Astrocyte of the spinal cord (primary cell): ENCODE measurements at regions not wholly inside any gene's neighbourhood (a gene's known extent, or its start where the extent isn't known, plus 50 kb on each side); places are given as distances from the start of the nearest gene placed in this dataset.
"Not testable (repeated sequence)": the region's sequence is repeated elsewhere in the genome, so short reads cannot be mapped to it uniquely, and the experiment has no call there.

Source experiments
- DNase-seq: peaks from one replicate; pipeline ENCODE4 v3.0.0; 2011; ENCODE audit warnings: low read depth, low spot score
- H3K4me3 ChIP-seq: 2 replicates; pipeline ENCODE4 v1.5.1; 2011; ENCODE audit warnings: low read depth, mild to moderate bottlenecking, low read length, moderate library complexity
- CTCF ChIP-seq: IDR thresholded peaks from 2 replicates; pipeline ENCODE4 v1.5.1; 2012; ENCODE audit warnings: low read depth, mild to moderate bottlenecking, low read length, inconsistent platforms
- in situ Hi-C: cut with HindIII; loops from 2 replicates; pipeline ENCODE4 v1.10.0; 2017; ENCODE audit warnings: low sequenced_read_pairs

- H3K4me3 ChIP-seq: no peak overlapping the region
- no peak for TF ChIP-seq CTCF
- DNase-seq: no peak
- in situ Hi-C loops: no loop called here
Observed at GRCh38 chr7:49644396-49645166, 128.9 kb upstream of the VWC2 start.

GRCh38 chr7:49645296-49645695 lies 128.1 kb upstream of the VWC2 start:
- in situ Hi-C loops: no loop called here
- DNase-seq: no peak
- no peak overlapping the region for H3K4me3 ChIP-seq
- no peak for TF ChIP-seq CTCF

GRCh38 chr7:49660170-49660783 lies 113.2 kb upstream of the VWC2 start:
- no peak for DNase-seq
- in situ Hi-C loops: no loop called here
- H3K4me3 ChIP-seq: no peak overlapping the region
- TF ChIP-seq CTCF: no peak

GRCh38 chr7:49660976-49661375 lies 112.5 kb upstream of the VWC2 start:
- H3K4me3 ChIP-seq: no peak overlapping the region
- in situ Hi-C loops: no loop called here
- DNase-seq: no peak
- TF ChIP-seq CTCF: no peak

GRCh38 chr7:49665963-49666362 lies 107.5 kb upstream of the VWC2 start:
- in situ Hi-C loops, H3K4me3 ChIP-seq, DNase-seq: not testable (repeated sequence)

- no peak for TF ChIP-seq CTCF
- in situ Hi-C loops: no loop called here
Observed at GRCh38 chr7:49666764-49667163, 106.7 kb upstream of the VWC2 start.

GRCh38 chr7:49669285-49669684 lies 104.2 kb upstream of the VWC2 start:
- no peak overlapping the region for H3K4me3 ChIP-seq
- DNase-seq: no peak
- in situ Hi-C loops: no loop called here
- no peak for TF ChIP-seq CTCF

More at GRCh38 chr7:49666764-49667163, 106.7 kb upstream of the VWC2 start:
- H3K4me3 ChIP-seq: no peak overlapping the region
- no peak for DNase-seq
